HG02623 (cell line): ENCODE measurements at regions not wholly inside any gene's neighbourhood (a gene's known extent, or its start where the extent isn't known, plus 50 kb on each side); places are given as distances from the start of the nearest gene placed in this dataset.

Experiments
- ATAC-seq: cut with Tn5 transposase; IDR thresholded peaks from one replicate; pipeline ENCODE4 v1.9.1; 2021; ENCODE audit warnings: moderate library complexity; ENCODE audit not compliant: unreplicated experiment

GRCh38 chr14:49467091-49467490 lies 119.1 kb downstream of the RPS29 start:
- ATAC-seq = no peak

- ATAC-seq = no peak
These were observed 121.3 kb downstream of the RPS29 start for GRCh38 chr14:49464885-49465284.

DNA sequence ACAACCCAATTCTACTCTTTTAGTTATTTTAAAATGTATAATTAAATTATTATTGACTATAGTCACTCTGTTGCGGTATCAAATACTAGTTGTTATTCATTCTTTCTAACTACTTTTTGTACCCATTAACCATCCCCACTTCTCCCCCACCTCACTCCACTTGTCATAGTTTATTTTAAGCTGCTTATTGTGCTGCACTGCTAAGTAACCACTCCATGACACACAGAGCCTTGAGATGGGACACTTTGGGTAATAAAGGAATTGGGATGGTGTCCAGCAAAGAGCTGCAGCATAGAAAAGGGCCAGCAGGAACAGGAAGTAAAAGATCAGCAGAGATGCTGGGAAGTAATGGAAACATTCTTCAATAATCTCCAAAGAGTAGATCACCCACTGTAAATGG lies 123.0 kb downstream of the RPS29 start:
- ATAC-seq = no peak

- ATAC-seq = peak; percentile 94
These were observed 124.4 kb downstream of the RPS29 start for GRCh38 chr14:49461529-49462401.

GRCh38 chr14:49460662-49461061 lies 125.5 kb downstream of the RPS29 start:
- ATAC-seq = no peak

DNA sequence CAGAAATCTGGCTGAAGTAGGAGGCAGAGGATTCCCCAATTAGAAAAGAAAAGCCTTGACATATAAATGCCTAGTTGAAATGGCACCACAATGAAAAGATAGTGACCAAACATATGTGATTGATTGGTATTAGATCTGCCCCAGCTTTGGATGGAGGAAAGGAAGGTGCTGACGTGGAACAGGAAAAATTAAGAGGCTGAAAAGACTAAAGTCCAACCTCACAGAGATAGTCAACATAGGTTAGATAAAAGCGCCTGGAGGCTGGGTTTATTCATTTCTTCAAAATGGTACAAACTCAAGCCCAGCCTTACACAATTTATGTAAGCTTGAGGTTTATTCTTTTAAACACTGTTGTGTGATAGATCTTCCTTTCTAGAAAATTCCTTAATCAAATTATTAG lies 129.6 kb downstream of the RPS29 start:
- no peak for ATAC-seq

DNA sequence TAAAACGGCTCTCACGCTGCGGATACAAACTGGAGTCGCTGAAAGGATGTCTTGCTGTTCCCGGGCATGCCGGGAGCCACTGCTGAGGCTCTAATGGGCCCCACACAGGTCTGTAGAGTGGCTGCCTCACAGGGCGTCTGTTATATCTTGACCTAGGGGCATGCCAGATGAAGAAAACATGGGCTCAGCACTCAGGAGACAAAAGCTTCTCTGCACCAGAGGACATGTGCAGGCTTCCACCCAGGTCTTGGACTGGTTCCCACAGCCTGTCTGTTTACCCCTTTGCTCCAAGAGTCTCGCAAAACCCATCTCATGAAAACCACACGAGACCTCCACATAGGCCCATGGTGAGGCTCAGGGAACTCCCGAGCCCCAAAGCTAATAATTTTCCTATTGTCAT lies 134.2 kb downstream of the RPS29 start:
- no peak for ATAC-seq

- ATAC-seq = no peak
These were observed 136.4 kb downstream of the RPS29 start for GRCh38 chr14:49449749-49450148.

GRCh38 chr14:49447540-49448107 lies 138.6 kb downstream of the RPS29 start:
- no peak for ATAC-seq

- ATAC-seq = no peak
These were observed 139.4 kb downstream of the RPS29 start for GRCh38 chr14:49446801-49447200.

DNA sequence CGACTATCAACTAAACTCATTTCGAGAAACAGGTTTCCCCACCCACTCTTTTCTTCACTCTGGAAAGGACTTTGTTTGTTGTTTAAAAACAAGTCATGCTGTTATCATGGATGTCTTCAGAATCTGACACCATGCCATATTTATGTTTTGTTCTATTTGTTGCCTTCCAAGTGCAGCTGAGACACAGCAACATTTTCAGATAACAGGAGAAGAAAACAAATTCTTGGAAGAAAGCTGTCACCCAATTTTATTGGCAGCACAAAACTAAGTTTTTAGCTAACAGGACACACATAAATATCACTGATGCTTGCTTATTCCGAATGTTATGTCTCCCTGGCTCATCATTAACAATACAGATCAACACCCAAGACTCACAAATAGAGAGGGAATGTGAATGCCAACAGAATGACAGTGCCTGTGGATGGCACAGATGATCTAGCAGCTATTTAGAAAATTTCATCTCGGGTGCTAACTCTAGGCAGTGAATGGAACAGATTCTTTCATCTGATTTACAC lies 147.9 kb downstream of the RPS29 start:
- ATAC-seq = no peak

GRCh38 chr14:49428076-49428475 lies 158.1 kb downstream of the RPS29 start:
- no peak for ATAC-seq

DNA sequence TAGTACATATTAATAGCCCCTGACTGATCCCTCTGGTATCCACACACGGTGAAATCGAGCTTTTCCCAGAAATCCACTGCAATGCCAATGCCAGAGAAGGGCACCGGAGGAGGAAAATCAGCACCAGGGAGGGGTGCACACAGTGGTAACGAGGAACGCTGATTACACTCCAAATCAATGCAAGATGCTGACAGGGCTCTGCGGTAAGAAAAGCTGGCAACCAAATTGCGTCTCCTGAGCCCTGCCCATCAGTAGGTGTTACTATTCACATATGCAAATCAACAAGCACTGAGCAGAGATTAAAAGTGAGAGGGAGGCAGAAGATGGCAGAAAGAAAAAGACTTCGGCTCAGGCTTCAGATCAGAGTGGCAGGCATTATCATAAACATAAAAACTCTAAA lies 159.1 kb downstream of the RPS29 start:
- no peak for ATAC-seq

- ATAC-seq = no peak
These were observed 160.3 kb downstream of the RPS29 start for GRCh38 chr14:49425921-49426320.

GRCh38 chr14:49424436-49425331 lies 161.5 kb downstream of the RPS29 start:
- ATAC-seq = no peak

DNA sequence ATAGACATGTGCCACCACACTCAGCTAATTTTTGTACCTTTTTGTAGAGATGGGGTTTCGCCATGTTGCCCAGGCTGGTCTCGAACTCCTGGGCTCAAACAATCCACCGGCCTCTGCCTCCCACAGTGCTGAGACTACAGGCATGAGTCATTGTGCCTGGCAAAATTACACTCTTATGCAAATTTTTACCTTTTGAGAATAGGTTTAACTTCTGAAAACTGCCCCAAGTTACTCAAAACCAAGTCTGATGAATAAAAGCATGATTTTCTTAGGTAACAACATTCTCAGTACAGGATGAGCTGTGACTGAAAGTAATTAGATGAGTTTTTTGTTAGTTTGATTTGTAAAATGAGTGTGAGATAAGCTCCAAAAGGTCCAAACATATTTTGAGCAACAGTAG lies 166.0 kb downstream of the RPS29 start:
- peak; percentile 49 for ATAC-seq

GRCh38 chr14:49418789-49419188 lies 167.4 kb downstream of the RPS29 start:
- no peak for ATAC-seq

DNA sequence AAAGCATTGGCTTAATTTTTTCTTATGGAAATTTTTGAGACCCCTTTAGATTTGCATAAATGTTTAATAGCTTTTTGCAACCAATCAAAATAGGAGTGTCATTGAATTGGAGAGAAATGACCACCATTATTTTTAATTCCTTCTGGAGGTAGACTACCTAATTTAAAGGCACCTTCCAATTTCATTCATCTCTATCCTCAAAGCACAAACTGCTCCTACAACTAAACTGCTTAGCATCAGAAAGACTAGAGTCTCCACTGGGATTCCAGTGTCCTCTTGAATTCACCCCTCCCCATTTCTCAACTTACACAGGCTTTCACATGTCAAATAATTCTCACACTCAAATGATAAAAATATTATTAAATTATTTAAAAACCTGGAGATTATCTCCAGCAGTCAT lies 168.4 kb downstream of the RPS29 start:
- ATAC-seq = no peak

- no peak for ATAC-seq
These were observed 177.8 kb downstream of the RPS29 start for GRCh38 chr14:49408187-49408933.

- no peak for ATAC-seq
These were observed 180.9 kb downstream of the RPS29 start for GRCh38 chr14:49405291-49405690.

DNA sequence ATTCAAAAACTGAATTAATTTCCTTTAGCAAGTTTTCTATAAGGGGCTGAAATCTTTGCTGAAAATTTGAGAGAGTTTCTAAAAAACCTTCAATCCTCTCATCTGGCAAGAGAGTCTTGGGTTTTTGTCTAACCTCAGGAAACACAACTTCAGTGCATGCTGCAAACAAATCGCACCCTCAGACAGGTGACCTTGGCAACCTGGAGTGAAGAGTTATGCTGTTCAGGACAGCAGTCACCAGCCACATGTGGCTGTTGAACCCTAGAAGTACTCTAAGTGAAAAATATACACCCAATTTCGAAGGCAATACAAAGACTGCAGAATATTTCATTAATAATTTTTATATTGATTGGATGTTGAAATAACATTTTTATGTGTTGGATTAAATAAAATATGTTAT lies 184.8 kb downstream of the RPS29 start:
- ATAC-seq = no peak
